HFFc6 (cell line): ENCODE measurements at regions not wholly inside any gene's neighbourhood (a gene's known extent, or its start where the extent isn't known, plus 50 kb on each side); places are given as distances from the start of the nearest gene placed in this dataset.

Experiments
- DNase-seq: peaks from one replicate; pipeline ENCODE4 v3.0.0-alpha.2; 2018
- H3K27ac Mint-ChIP-seq: 2 replicates; pipeline ENCODE4 v1.8.0; 2020; ENCODE audit warnings: mild to moderate bottlenecking, mixed read lengths
- H3K27me3 Mint-ChIP-seq: 2 replicates; pipeline ENCODE4 v1.8.0; 2021; ENCODE audit warnings: mild to moderate bottlenecking, moderate library complexity, mixed read lengths; ENCODE audit not compliant: insufficient read depth
- H3K36me3 Mint-ChIP-seq: 2 replicates; pipeline ENCODE4 v1.8.0; 2021; ENCODE audit warnings: low read depth, mixed read lengths
- H3K4me1 Mint-ChIP-seq: 2 replicates; pipeline ENCODE4 v1.8.0; 2020; ENCODE audit warnings: low read depth, mixed read lengths
- H3K4me3 Mint-ChIP-seq: 2 replicates; pipeline ENCODE4 v1.8.0; 2020; ENCODE audit warnings: mild to moderate bottlenecking, moderate library complexity, mixed read lengths
- H3K9me3 Mint-ChIP-seq: 2 replicates; pipeline ENCODE4 v1.8.0; 2020; ENCODE audit warnings: mild to moderate bottlenecking, mixed read lengths
- CTCF ChIP-seq: fragments of 200-600 bp; sonication (generic); IDR thresholded peaks from 2 replicates; pipeline ENCODE4 v1.5.0; 2021; ENCODE audit warnings: antibody characterized with exemption, mild to moderate bottlenecking

GRCh38 chr10:130404476-130405055, 268.4 kb downstream of the GLRX3 start:
- 0 out of 2 replicates have a peak, but pooled peaks cover 6% of the 10 kb centered on the region for H3K36me3 Mint-ChIP-seq
- no peaks in the 10 kb centered on the region for H3K4me1 Mint-ChIP-seq
- H3K9me3 Mint-ChIP-seq, result peaks cover 74% of the 10 kb centered on the region
- H3K27ac Mint-ChIP-seq, result no peak overlapping the region
- DNase-seq, result no peak
- no peak overlapping the region for H3K4me3 Mint-ChIP-seq
- H3K27me3 Mint-ChIP-seq, result peaks cover 4% of the 10 kb centered on the region; the same call in 1 of the 2 replicates
- no peak for TF ChIP-seq CTCF

- H3K27ac Mint-ChIP-seq, result no peak overlapping the region
- DNase-seq, result no peak
- H3K27me3 Mint-ChIP-seq, result peaks cover 3% of the 10 kb centered on the region; the same call in 1 of the 2 replicates
- H3K4me1 Mint-ChIP-seq, result no peaks in the 10 kb centered on the region
- peaks cover 81% of the 10 kb centered on the region for H3K9me3 Mint-ChIP-seq
- no peak for TF ChIP-seq CTCF
- no peak overlapping the region for H3K4me3 Mint-ChIP-seq
- 0 out of 2 replicates have a peak, but pooled peaks cover 6% of the 10 kb centered on the region for H3K36me3 Mint-ChIP-seq
Observed at GRCh38 chr10:130407052-130407451, 270.9 kb downstream of the GLRX3 start.

GRCh38 chr10:130409331-130409730, 273.1 kb downstream of the GLRX3 start:
- 0 out of 2 replicates have a peak, but pooled peaks cover 6% of the 10 kb centered on the region for H3K36me3 Mint-ChIP-seq

GRCh38 chr10:130409931-130410330, 273.7 kb downstream of the GLRX3 start:
- Mint-ChIP-seq H3K27ac (no peak overlapping the region), H3K4me3 (no peak overlapping the region), H3K9me3 (peaks cover 63% of the 10 kb centered on the region), H3K4me1 (no peaks in the 10 kb centered on the region), H3K27me3 (peaks cover 2% of the 10 kb centered on the region; the same call in 1 of the 2 replicates), H3K36me3 (0 out of 2 replicates have a peak, but pooled peaks cover 6% of the 10 kb centered on the region)
- no peak for DNase-seq
- no peak for TF ChIP-seq CTCF

More at GRCh38 chr10:130409331-130409730, 273.1 kb downstream of the GLRX3 start:
- peaks cover 2% of the 10 kb centered on the region; the same call in 1 of the 2 replicates for H3K27me3 Mint-ChIP-seq
- no peaks in the 10 kb centered on the region for H3K4me1 Mint-ChIP-seq
- DNase-seq, result no peak
- TF ChIP-seq CTCF, result no peak
- H3K4me3 Mint-ChIP-seq, result no peak overlapping the region
- H3K27ac Mint-ChIP-seq, result no peak overlapping the region
- H3K9me3 Mint-ChIP-seq, result peaks cover 68% of the 10 kb centered on the region

GRCh38 chr10:130411496-130412085, 275.4 kb downstream of the GLRX3 start:
- peaks cover 11% of the 10 kb centered on the region for H3K36me3 Mint-ChIP-seq

More at GRCh38 chr10:130411496-130412085, 275.4 kb downstream of the GLRX3 start:
- H3K27ac Mint-ChIP-seq, result no peak overlapping the region
- H3K4me3 Mint-ChIP-seq, result no peak overlapping the region
- no peak for TF ChIP-seq CTCF
- H3K4me1 Mint-ChIP-seq, result no peaks in the 10 kb centered on the region
- no peak for DNase-seq
- peaks cover 62% of the 10 kb centered on the region for H3K9me3 Mint-ChIP-seq
- peaks cover 2% of the 10 kb centered on the region; the same call in 1 of the 2 replicates for H3K27me3 Mint-ChIP-seq
